ENCODE measurements at regions not wholly inside any gene's neighbourhood (a gene's known extent, or its start where the extent isn't known, plus 50 kb on each side); places are given as distances from the start of the nearest gene placed in this dataset.

GRCh38 chr4:19752599-19752998 is 499.1 kb upstream of the SLIT2 start:
- no peaks in the 10 kb centered on the region for H3K9me3 ChIP-seq (ENCODE audit: insufficient read depth, low read depth, low read length)
- H3K4me3 ChIP-seq (ENCODE audit: low read depth, low read length): no peak overlapping the region
- no peak overlapping the region for H2AK5ac ChIP-seq (ENCODE audit: low read length)
- H4K91ac ChIP-seq (ENCODE audit: low read depth, low read length): no peak overlapping the region
- H3K4me2 ChIP-seq (ENCODE audit: low read length): no peak overlapping the region
- no peaks in the 10 kb centered on the region for H3K36me3 ChIP-seq (ENCODE audit: control insufficient read depth in 1 of 2, insufficient read depth in 2 of 2, low read length in 2 of 2)
- H3K79me2 ChIP-seq (ENCODE audit: control insufficient read depth, insufficient read depth, low read length, poor library complexity): no peaks in the 10 kb centered on the region
- H3K27ac ChIP-seq (ENCODE audit: low read depth, low read length): no peak overlapping the region
- H3K9ac ChIP-seq (ENCODE audit: low read length): no peak overlapping the region
- H3K23ac ChIP-seq (ENCODE audit: low read length): no peak overlapping the region
- H2BK120ac ChIP-seq (ENCODE audit: insufficient read depth, low read length, poor library complexity): no peak overlapping the region
- no peak overlapping the region for H4K8ac ChIP-seq (ENCODE audit: low read depth, low read length)
- H3K18ac ChIP-seq (ENCODE audit: low read length): no peak overlapping the region
- no peak overlapping the region for H3K14ac ChIP-seq (ENCODE audit: low read length)
- no peak overlapping the region for H2BK12ac ChIP-seq (ENCODE audit: low read length)
- H2BK5ac ChIP-seq (ENCODE audit: low read depth, low read length, poor library complexity): no peak overlapping the region
- H2AFZ ChIP-seq (ENCODE audit: insufficient read depth, low read length, poor library complexity): no peak overlapping the region
- no peak overlapping the region for H3K4ac ChIP-seq (ENCODE audit: low read depth, low read length)
- H3K79me1 ChIP-seq (ENCODE audit: low read length): no peaks in the 10 kb centered on the region
- H4K12ac ChIP-seq (ENCODE audit: low read depth, low read length): no peak overlapping the region
- no peak for DNase-seq
- no peaks in the 10 kb centered on the region for H3K27me3 ChIP-seq (ENCODE audit: insufficient read depth, low read length)
- H3K4me1 ChIP-seq (ENCODE audit: control insufficient read depth in 1 of 2, insufficient read depth in 2 of 2, low read length in 2 of 2): no peaks in the 10 kb centered on the region
- WGBS (ENCODE audit: extremely low coverage, insufficient coverage, insufficient read length): no CpG with 5 or more reads among the region's 1 CpG

- Histone ChIP-seq H3K79me1 (ENCODE audit: low read length) (no peaks in the 10 kb centered on the region), H2BK5ac (ENCODE audit: low read depth, low read length, poor library complexity) (no peak overlapping the region), H3K4me3 (ENCODE audit: low read depth, low read length) (no peak overlapping the region), H2BK12ac (ENCODE audit: low read length) (no peak overlapping the region), H3K4ac (ENCODE audit: low read depth, low read length) (no peak overlapping the region), H3K23ac (ENCODE audit: low read length) (no peak overlapping the region), H4K12ac (ENCODE audit: low read depth, low read length) (no peak overlapping the region), H3K14ac (ENCODE audit: low read length) (no peak overlapping the region), H3K9me3 (ENCODE audit: insufficient read depth, low read depth, low read length) (no peaks in the 10 kb centered on the region), H2AK5ac (ENCODE audit: low read length) (no peak overlapping the region), H3K27ac (ENCODE audit: low read depth, low read length) (no peak overlapping the region), H2BK120ac (ENCODE audit: insufficient read depth, low read length, poor library complexity) (no peak overlapping the region), H4K91ac (ENCODE audit: low read depth, low read length) (no peak overlapping the region), H2AFZ (ENCODE audit: insufficient read depth, low read length, poor library complexity) (no peak overlapping the region), H3K27me3 (ENCODE audit: insufficient read depth, low read length) (no peaks in the 10 kb centered on the region), H3K4me1 (ENCODE audit: control insufficient read depth in 1 of 2, insufficient read depth in 2 of 2, low read length in 2 of 2) (no peaks in the 10 kb centered on the region), H4K8ac (ENCODE audit: low read depth, low read length) (no peak overlapping the region), H3K18ac (ENCODE audit: low read length) (no peak overlapping the region), H3K9ac (ENCODE audit: low read length) (no peak overlapping the region), H3K4me2 (ENCODE audit: low read length) (no peak overlapping the region), H3K79me2 (ENCODE audit: control insufficient read depth, insufficient read depth, low read length, poor library complexity) (no peaks in the 10 kb centered on the region), H3K36me3 (ENCODE audit: control insufficient read depth in 1 of 2, insufficient read depth in 2 of 2, low read length in 2 of 2) (no peaks in the 10 kb centered on the region)
- DNase-seq: no peak
- WGBS (ENCODE audit: extremely low coverage, insufficient coverage, insufficient read length): no CpG with 5 or more reads among the region's 3 CpGs
Measured at GRCh38 chr4:19748519-19749479, 502.9 kb upstream of the SLIT2 start.

- no CpG with 5 or more reads among the region's 2 CpGs for WGBS (ENCODE audit: extremely low coverage, insufficient coverage, insufficient read length)
- no peaks in the 10 kb centered on the region for H3K4me1 ChIP-seq (ENCODE audit: control insufficient read depth in 1 of 2, insufficient read depth in 2 of 2, low read length in 2 of 2)
Measured at GRCh38 chr4:19746377-19746776, 505.3 kb upstream of the SLIT2 start.

GRCh38 chr4:19743115-19743638 is 508.5 kb upstream of the SLIT2 start:
- H3K27ac ChIP-seq (ENCODE audit: low read depth, low read length): no peak overlapping the region
- no peaks in the 10 kb centered on the region for H3K27me3 ChIP-seq (ENCODE audit: insufficient read depth, low read length)
- H2AK5ac ChIP-seq (ENCODE audit: low read length): no peak overlapping the region
- no peak overlapping the region for H4K12ac ChIP-seq (ENCODE audit: low read depth, low read length)
- no peak overlapping the region for H3K23ac ChIP-seq (ENCODE audit: low read length)
- DNase-seq: no peak
- H2BK5ac ChIP-seq (ENCODE audit: low read depth, low read length, poor library complexity): no peak overlapping the region
- no peak overlapping the region for H2BK12ac ChIP-seq (ENCODE audit: low read length)
- no peak overlapping the region for H2BK120ac ChIP-seq (ENCODE audit: insufficient read depth, low read length, poor library complexity)
- H3K4me2 ChIP-seq (ENCODE audit: low read length): no peak overlapping the region
- peaks cover 0 to 4% of the 10 kb centered on the region in 2 experiments for H3K4me1 ChIP-seq (ENCODE audit: control insufficient read depth in 1 of 2, insufficient read depth in 2 of 2, low read length in 2 of 2)
- H3K79me1 ChIP-seq (ENCODE audit: low read length): no peaks in the 10 kb centered on the region
- no peak overlapping the region for H3K14ac ChIP-seq (ENCODE audit: low read length)
- H3K4me3 ChIP-seq (ENCODE audit: low read depth, low read length): no peak overlapping the region
- no peak overlapping the region for H2AFZ ChIP-seq (ENCODE audit: insufficient read depth, low read length, poor library complexity)
- H3K4ac ChIP-seq (ENCODE audit: low read depth, low read length): no peak overlapping the region
- H3K79me2 ChIP-seq (ENCODE audit: control insufficient read depth, insufficient read depth, low read length, poor library complexity): no peaks in the 10 kb centered on the region
- no peak overlapping the region for H4K91ac ChIP-seq (ENCODE audit: low read depth, low read length)
- no peak overlapping the region for H4K8ac ChIP-seq (ENCODE audit: low read depth, low read length)
- H3K9ac ChIP-seq (ENCODE audit: low read length): no peak overlapping the region
- H3K9me3 ChIP-seq (ENCODE audit: insufficient read depth, low read depth, low read length): no peaks in the 10 kb centered on the region
- no CpG with 5 or more reads among the region's 2 CpGs for WGBS (ENCODE audit: extremely low coverage, insufficient coverage, insufficient read length)
- H3K36me3 ChIP-seq (ENCODE audit: control insufficient read depth in 1 of 2, insufficient read depth in 2 of 2, low read length in 2 of 2): no peaks in the 10 kb centered on the region
- H3K18ac ChIP-seq (ENCODE audit: low read length): no peak overlapping the region

More at GRCh38 chr4:19746377-19746776, 505.3 kb upstream of the SLIT2 start:
- Histone ChIP-seq H3K9me3 (ENCODE audit: insufficient read depth, low read depth, low read length) (no peaks in the 10 kb centered on the region), H3K79me1 (ENCODE audit: low read length) (no peaks in the 10 kb centered on the region), H3K23ac (ENCODE audit: low read length) (no peak overlapping the region), H3K79me2 (ENCODE audit: control insufficient read depth, insufficient read depth, low read length, poor library complexity) (no peaks in the 10 kb centered on the region), H3K9ac (ENCODE audit: low read length) (peak overlapping the region; percentile 39), H3K14ac (ENCODE audit: low read length) (no peak overlapping the region), H3K4me3 (ENCODE audit: low read depth, low read length) (no peak overlapping the region), H4K91ac (ENCODE audit: low read depth, low read length) (no peak overlapping the region), H4K12ac (ENCODE audit: low read depth, low read length) (no peak overlapping the region), H4K8ac (ENCODE audit: low read depth, low read length) (no peak overlapping the region), H2AK5ac (ENCODE audit: low read length) (no peak overlapping the region), H2BK120ac (ENCODE audit: insufficient read depth, low read length, poor library complexity) (no peak overlapping the region), H2AFZ (ENCODE audit: insufficient read depth, low read length, poor library complexity) (no peak overlapping the region), H3K36me3 (ENCODE audit: control insufficient read depth in 1 of 2, insufficient read depth in 2 of 2, low read length in 2 of 2) (no peaks in the 10 kb centered on the region), H3K27ac (ENCODE audit: low read depth, low read length) (no peak overlapping the region), H3K4me2 (ENCODE audit: low read length) (no peak overlapping the region), H3K27me3 (ENCODE audit: insufficient read depth, low read length) (no peaks in the 10 kb centered on the region), H2BK5ac (ENCODE audit: low read depth, low read length, poor library complexity) (no peak overlapping the region), H3K18ac (ENCODE audit: low read length) (no peak overlapping the region), H2BK12ac (ENCODE audit: low read length) (no peak overlapping the region), H3K4ac (ENCODE audit: low read depth, low read length) (no peak overlapping the region)
- DNase-seq: no peak
